NCI-H82 (cell line): ENCODE measurements at regions not wholly inside any gene's neighbourhood (a gene's known extent, or its start where the extent isn't known, plus 50 kb on each side); places are given as distances from the start of the nearest gene placed in this dataset.

ENCODE experiments used
- DNase-seq: peaks from one replicate; lab custom pipeline; 2025; lab: John Stamatoyannopoulos, UW

GRCh38 chr2:20560011-20560410, 90.9 kb downstream of the HS1BP3 start:
- DNase-seq: no peak

- DNase-seq: no peak
Measured at GRCh38 chr2:20560891-20561636, 89.8 kb downstream of the HS1BP3 start.

DNA sequence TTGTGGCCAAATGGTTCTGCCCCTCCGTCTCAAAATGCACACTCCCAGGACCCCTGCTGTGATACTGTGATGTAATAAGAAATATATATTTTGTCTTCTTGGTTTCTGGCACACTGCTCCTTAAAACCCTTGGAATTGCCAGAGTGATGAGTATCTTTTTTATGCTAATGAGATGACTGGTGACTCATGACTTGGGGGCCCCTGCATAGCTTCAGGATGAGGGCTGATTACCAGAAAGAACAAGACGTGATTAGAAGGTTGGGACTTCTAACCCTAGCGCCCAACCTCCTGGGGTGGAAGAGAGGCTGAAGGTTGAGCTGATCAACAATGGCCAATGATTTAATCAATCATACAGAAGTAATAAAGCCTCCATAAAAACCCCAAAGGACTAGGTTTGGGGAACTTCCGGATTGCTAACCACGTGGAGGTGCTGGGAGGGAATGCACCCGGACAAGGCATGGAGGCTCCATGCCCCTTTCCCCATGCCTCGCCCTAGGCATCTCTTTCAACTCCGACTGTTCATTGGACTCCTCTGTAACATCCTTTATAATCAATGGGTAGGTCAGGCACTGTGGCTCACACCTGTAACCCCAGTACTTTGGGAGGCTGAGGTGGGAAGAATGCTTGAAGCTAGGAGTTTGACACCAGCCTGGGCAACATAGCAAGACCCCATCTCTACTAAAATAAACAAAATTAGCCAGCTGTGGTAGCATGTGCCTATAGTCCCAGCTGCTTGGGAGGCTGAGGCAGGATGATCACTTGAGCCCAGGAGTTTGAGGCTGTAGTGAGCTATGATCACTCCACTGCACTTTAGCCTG, 89.1 kb downstream of the HS1BP3 start:
- DNase-seq: no peak

- DNase-seq: peak; percentile 68
Measured at GRCh38 chr2:20562540-20563225, 88.2 kb downstream of the HS1BP3 start.

DNA sequence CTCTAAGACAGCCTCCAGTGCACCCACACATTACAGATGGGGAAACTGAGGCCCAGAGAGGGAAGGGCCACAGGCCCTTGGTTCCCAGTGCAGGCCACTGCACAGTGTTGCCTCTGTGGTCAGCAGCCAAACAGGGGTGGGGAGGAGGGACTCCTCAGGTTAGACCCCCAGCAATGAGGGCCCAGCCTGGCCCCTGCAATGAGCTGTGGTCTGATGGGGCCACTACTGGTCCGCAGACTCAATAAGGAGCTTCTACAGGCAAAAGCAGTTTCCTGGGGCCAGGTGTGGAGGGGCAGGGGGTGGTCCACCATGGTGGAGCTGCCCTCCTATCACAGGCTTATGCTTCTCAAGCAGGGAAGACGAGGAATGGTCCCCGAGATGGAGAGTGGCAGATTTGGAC, 87.6 kb downstream of the HS1BP3 start:
- DNase-seq: no peak

DNA sequence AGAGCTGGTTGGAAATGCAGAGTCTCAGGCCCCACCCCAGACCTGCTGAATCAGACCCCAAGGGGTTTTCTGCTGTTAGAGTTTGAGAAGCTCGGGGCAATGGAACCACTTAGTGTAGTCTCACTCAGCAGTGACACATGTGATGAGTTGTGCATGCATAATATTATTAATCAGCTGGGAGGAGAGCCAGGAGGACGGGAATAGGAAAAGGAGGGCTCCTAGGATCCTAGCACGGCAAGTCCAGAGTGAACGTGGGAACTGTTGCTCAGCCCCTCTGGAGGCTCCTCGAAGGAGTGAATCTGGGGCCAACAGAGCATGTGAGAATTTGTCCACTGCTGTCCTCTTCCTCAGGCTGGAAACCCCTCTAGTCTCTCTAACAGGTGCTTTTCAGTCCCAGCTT, 87.1 kb downstream of the HS1BP3 start:
- no peak for DNase-seq

- DNase-seq: no peak
Measured at GRCh38 chr2:20565101-20565622, 85.7 kb downstream of the HS1BP3 start.

GRCh38 chr2:20565623-20566236, 85.2 kb downstream of the HS1BP3 start:
- DNase-seq: no peak

GRCh38 chr2:20566331-20566730, 84.6 kb downstream of the HS1BP3 start:
- no peak for DNase-seq

DNA sequence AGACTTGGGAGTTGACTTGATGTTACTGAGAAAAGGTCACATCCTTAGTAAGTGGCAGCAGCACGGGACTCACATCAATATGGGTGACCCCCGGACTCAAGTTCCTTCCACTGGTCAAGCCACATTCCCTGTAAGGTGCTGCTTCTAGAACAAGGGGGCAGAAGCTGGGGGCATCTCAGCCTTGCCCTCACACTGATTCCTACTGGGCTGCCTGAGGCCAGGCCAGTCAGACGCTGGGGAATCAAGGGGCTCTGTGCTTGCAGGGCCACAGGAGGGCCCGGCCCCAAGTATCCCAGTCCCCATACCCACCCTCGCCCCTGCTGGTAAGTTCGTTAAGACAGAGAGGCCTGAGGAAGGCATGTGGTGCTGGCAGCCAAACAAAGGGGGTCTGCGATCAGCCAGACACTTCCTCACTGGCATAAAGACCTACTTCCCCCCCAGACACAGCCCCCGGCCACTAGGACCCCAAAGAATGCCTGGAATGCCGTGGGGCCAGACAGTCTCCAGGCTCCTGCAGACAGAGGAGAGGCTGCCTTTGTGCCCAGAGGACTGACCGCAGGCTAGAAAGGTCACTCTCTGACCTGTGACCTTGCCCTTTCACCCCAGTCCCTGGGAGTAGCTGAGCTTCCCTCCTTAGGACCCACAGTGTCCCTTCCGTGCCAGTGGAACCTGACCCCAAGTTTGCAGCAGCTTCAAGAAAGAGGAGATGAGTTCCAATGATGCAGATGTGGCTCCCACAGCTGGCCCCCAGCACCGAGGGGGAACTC, 83.6 kb downstream of the HS1BP3 start:
- no peak for DNase-seq
